SK-N-SH treated with all-trans-retinoic acid at 6 μM for 48 hours (cell line): ENCODE measurements at regions not wholly inside any gene's neighbourhood (a gene's known extent, or its start where the extent isn't known, plus 50 kb on each side); places are given as distances from the start of the nearest gene placed in this dataset.

Experiments used
- ESRRG ChIP-seq: fragments of 250-450 bp; sonication (Bioruptor Pico); IDR thresholded peaks from 2 replicates; pipeline ENCODE4 v1.6.1; 2021; ENCODE audit warnings: mild to moderate bottlenecking
- PATZ1 ChIP-seq: fragments of 250-450 bp; sonication (Bioruptor Pico); IDR thresholded peaks from 2 replicates; pipeline ENCODE4 v1.8.0; 2020; ENCODE audit warnings: mild to moderate bottlenecking, moderate library complexity, borderline replicate concordance
- TCF4 ChIP-seq: fragments of 250-450 bp; sonication (Bioruptor Pico); IDR thresholded peaks from 2 replicates; pipeline ENCODE4 v1.8.0; 2021; ENCODE audit warnings: mild to moderate bottlenecking, moderate library complexity, borderline replicate concordance
- ZFP3 ChIP-seq: fragments of 250-450 bp; sonication (Bioruptor Pico); IDR thresholded peaks from 2 replicates; pipeline ENCODE4 v1.5.0; 2020; ENCODE audit warnings: mild to moderate bottlenecking, moderate library complexity
- ZFP30 ChIP-seq: fragments of 450-650 bp; formaldehyde crosslinking; IDR thresholded peaks from 2 replicates; pipeline ENCODE4 v1.5.0; 2022; ENCODE audit warnings: mild to moderate bottlenecking, moderate library complexity
- ZNF8 ChIP-seq: fragments of 450-650 bp; formaldehyde crosslinking; IDR thresholded peaks from 2 replicates; pipeline ENCODE4 v1.5.0; 2020; ENCODE audit warnings: mild to moderate bottlenecking, moderate library complexity

- TF ChIP-seq ZFP3 (no peak), ZFP30 (CRISPR knock-in tag) (no peak), ZNF8 (CRISPR knock-in tag) (0 out of 2 replicates have a peak, but pooled peaks have one; percentile 23), TCF4 (CRISPR knock-in tag) (peak; percentile 32; the same call in 1 of the 2 replicates), ESRRG (CRISPR knock-in tag) (no peak), PATZ1 (CRISPR knock-in tag) (peak; percentile 65; the same call in 1 of the 2 replicates)
These were observed 103.5 kb upstream of the NR3C1 start for GRCh38 chr5:143506836-143507552.
